CMK (cell line): ENCODE measurements at regions not wholly inside any gene's neighbourhood (a gene's known extent, or its start where the extent isn't known, plus 50 kb on each side); places are given as distances from the start of the nearest gene placed in this dataset.

ENCODE experiments used
- DNase-seq: peaks from one replicate; pipeline ENCODE4 v3.0.0-alpha.2; 2010; ENCODE audit warnings: low read depth

DNA sequence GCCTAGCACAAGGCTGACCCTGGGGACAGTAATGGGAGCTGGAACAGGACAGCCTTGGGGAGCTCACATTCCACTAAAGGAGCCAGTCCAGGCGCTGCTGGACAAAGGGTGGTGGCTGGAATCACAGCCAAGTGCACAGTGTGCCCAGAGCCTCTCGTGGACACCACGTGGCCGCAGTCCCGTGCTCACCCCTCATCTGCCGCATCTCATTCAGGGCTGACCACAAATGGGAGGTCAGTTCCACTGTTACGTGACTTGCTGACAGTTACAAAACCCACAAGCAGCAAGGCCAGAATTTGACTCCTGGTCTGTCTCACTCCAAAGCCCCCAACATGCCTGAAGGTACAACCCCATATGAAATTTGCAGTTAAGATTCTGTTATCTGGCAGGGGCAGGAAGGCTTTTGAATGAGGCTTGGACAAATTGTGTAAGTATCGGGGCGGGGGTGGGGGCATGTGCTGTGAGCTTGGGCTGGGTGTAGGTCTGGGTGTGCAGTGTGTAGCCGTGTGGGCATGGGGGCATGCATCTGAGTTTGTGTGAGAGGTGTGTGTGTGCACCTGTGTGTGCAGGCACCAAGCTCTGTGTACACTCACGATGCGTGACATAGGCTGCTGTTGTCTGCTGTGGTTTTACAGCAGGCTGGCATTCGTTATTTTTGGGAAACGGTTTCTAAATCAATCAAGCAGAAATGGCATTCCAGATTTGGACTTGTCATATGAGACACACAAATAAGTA, 301.7 kb downstream of the BRD1 start:
- DNase-seq = peak; percentile 51

DNA sequence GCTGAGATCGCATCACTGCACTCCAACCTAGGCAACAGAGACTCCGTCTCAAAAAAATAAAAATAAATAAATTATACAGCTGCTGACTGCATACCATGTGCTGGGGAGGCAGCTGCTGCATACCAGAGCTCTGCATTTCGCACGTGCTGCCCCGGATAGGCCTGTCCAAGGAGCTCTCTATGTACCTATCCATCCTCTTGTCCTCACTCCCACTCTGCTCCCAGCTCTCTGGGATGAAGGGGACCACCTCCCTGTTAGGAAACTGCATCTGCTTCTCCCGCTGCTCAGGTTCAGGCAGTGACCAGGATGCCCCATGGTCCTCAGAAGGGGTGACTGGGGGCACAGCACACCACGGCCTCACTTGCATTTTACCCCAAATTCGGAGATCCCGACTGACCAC, 302.3 kb downstream of the BRD1 start:
- DNase-seq = no peak

DNA sequence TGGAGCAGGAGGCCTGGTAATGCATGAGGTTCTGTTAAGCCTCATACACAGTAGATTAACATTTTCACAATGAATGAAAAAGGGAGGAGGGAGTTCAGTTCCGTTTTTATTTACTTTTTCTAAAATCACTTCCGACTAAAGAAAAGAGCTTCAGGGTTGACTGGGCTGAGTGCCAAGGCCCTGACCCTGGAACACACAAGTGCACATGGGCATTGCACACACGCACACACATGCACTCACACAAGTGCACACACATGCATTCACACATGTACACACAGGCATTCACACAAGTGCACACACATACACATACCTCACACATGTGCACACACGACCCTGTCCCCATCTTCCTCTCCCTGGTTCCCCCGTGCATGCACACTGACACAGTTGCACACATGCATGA, 303.3 kb downstream of the BRD1 start:
- no peak for DNase-seq

- peak; percentile 18 for DNase-seq
These were observed 304.2 kb downstream of the BRD1 start for GRCh38 chr22:49523374-49524008.

DNA sequence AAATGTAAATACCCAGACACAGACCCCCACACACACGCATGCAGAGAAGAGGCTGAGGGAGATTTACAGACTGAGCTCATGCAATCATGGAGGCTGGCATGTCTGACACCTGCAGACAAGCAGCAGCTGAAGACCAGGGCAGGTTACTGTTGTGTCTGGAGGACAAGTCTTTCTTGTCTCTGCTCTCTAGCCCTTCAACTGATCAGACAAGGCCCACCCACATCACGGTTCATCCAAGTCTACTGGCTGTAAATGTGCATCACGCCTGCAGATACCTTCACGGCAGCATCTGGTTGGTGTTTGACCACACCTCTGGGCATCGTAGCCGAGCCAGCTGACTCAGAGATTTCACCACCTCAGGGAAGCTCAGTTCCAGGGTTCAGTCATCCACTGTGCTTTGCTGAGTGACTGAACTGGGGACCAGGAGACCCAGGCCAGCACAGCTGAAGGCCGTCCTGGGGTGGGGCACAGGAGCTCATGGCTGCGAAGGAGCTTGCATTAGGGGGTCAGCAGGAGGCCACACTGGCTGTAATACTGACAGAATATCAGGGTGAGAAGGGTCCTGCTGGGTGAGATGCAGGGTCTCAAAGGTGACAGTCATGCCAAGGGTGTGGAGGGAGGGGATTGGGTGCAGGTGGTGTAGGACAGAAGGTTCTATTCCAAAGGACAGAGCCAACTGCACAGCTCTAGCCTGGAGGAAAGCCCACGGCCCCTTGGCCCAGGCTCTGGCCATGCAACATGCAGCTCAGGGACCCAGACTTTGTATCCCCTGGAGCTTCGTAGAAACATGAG, 304.9 kb downstream of the BRD1 start:
- no peak for DNase-seq

- no peak for DNase-seq
These were observed 305.9 kb downstream of the BRD1 start for GRCh38 chr22:49521787-49522224.

GRCh38 chr22:49519117-49519737, 308.4 kb downstream of the BRD1 start:
- DNase-seq = no peak

GRCh38 chr22:49518436-49518970, 309.2 kb downstream of the BRD1 start:
- DNase-seq = no peak

- no peak for DNase-seq
These were observed 309.9 kb downstream of the BRD1 start for GRCh38 chr22:49517667-49518185.

- no peak for DNase-seq
These were observed 310.5 kb downstream of the BRD1 start for GRCh38 chr22:49517211-49517610.

GRCh38 chr22:49515475-49515874, 312.2 kb downstream of the BRD1 start:
- no peak for DNase-seq

DNA sequence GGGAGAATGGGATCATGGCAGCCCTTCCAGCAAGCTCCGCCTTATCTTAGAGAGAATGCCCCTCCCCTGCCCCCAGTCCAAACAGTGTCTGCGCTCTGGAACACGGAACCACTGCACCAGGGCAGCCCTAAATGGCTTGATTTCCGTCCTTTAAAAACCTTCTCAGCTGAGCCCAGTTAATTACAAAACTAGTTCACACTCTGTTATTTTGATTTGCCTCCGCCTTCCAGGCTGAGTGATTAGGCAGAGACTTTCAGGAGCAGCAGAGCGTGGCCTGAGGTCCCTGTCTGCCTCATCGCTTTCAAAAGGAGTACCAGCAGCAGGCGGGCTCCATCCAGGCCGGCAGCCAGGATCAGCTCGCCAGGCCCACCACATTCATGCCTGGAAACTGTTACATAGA, 313.0 kb downstream of the BRD1 start:
- no peak for DNase-seq

GRCh38 chr22:49514211-49514610, 313.5 kb downstream of the BRD1 start:
- no peak for DNase-seq

DNA sequence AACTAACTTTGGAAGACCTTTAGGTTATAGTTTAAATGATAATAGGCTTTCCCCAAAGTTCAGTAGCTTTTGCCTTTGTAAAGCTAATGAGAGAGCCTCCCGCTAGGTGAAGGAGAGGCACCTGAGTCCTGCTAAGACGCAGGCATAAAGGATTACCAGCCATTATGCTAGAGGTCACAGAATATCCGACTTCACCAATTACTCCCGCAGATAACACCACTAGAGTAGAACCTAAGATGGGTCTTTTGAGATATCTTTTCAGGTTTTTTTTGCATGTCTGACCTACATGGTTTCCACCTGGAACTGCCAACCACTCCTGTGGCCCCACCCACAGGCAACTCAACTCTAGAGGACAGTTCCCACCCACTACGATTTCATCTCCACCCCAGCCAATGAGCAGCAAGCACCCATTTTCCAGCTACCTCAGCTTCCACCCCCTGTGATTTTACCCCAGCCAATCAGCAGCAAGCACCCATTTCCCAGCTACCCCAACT, 314.3 kb downstream of the BRD1 start:
- DNase-seq = no peak

GRCh38 chr22:49512487-49513165, 315.0 kb downstream of the BRD1 start:
- DNase-seq = no peak

DNA sequence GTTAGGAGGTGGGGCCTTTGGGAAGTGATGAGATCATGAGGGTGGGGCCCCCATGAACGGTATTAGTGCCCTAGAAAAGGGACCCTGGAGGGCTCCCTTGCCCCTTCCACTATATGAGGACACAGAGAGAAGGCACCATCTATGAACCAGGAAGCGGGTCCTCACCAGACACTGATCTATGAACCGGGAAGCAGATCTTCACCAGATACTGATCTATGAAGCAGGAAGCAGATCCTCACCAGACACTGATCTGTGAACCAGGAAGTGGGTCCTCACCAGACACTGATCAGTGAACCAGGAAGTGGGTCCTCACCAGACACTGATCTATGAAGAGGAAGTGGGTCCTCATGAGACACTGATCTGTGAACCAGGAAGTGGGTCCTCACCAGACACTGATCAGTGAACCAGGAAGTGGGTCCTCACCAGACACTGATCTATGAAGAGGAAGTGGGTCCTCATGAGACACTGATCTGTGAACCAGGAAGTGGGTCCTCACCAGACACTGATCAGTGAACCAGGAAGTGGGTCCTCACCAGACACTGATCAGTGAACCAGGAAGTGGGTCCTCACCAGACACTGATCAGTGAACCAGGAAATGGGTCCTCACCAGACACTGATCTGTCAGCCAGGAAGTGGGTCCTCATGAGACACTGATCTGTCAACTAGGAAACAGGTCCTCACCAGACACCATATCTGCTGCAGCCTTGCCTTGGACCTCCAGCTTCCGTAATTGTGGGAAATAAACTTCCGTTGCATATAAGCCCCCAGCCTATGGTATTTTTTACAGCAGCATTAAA, 316.1 kb downstream of the BRD1 start:
- DNase-seq = peak; percentile 80

GRCh38 chr22:49510718-49511117, 317.0 kb downstream of the BRD1 start:
- DNase-seq = no peak

GRCh38 chr22:49509016-49509415, 318.7 kb downstream of the BRD1 start:
- DNase-seq = no peak

DNA sequence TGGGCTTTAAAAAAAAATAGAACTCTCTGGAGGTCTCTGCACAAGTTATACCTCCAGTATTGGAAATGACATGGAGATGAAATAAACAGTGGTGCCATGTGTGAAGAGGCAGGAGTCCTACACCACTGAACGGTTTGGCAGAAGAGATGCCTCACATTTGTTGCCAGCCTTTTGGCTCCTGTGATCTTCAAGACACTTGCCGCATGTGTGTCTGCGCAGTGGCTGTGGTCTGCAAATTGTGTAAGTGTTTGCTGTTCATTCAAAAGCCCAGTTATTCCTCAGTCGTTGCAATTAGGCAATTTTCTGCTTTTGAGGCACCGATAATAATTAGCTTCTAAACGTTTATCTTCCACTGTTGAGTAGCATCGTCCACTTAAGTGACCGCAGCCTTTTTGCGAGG, 319.1 kb downstream of the BRD1 start:
- no peak for DNase-seq

- DNase-seq = no peak
These were observed 319.9 kb downstream of the BRD1 start for GRCh38 chr22:49507607-49508292.
